A673 (cell line): ENCODE measurements at regions not wholly inside any gene's neighbourhood (a gene's known extent, or its start where the extent isn't known, plus 50 kb on each side); places are given as distances from the start of the nearest gene placed in this dataset.

Source experiments
- CTCF ChIP-seq: fragments of 300-800, 200-600 bp; sonication (generic); conservative IDR thresholded peaks from 2 replicates; pipeline ENCODE4 v1.5.1; 2017; ENCODE audit warnings: low read depth, mild to moderate bottlenecking, antibody characterized with exemption, low read length, moderate library complexity, mixed read lengths
- EZH2 ChIP-seq: fragments of 200-600 bp; sonication (generic); IDR thresholded peaks from 2 replicates; pipeline ENCODE4 v1.6.1; 2017; ENCODE audit warnings: borderline replicate concordance, low read depth, mild to moderate bottlenecking, mixed read lengths, antibody characterized with exemption, low read length; ENCODE audit not compliant: poor library complexity, severe bottlenecking

- TF ChIP-seq CTCF: no peak
- no peak for TF ChIP-seq EZH2
Measured at GRCh38 chr5:167929841-167930240, 361.6 kb upstream of the WWC1 start.
